Fibroblast of peridontal ligament (primary cell): ENCODE measurements at regions not wholly inside any gene's neighbourhood (a gene's known extent, or its start where the extent isn't known, plus 50 kb on each side); places are given as distances from the start of the nearest gene placed in this dataset.
A peak's percentile ranks its signal among the peaks of the same experiment; 100 is the strongest.
"Not testable (repeated sequence)": the region's sequence is repeated elsewhere in the genome, so short reads cannot be mapped to it uniquely, and the experiment has no call there.

Experiments used
- DNase-seq: peaks from one replicate; pipeline ENCODE4 v3.0.0-alpha.2; 2010; ENCODE audit errors: extremely low read depth

DNA sequence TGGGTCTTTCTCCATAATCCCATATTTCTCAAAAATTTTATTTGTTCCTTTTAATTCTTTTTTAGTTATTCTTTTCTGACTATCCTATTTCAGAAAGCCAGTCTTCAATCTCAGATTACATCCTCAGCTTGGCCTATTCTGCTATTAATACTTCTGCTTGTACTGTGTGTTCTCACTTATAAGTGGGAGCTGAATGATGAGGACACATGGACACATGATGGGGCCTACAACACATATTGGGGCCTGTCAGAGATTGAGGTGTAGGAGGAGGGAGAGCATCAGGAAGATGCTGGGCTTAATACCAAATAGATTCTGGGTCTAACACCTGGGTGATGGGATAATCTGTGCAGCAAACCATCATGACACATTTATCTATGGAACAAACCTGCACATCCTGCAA, 82.3 kb downstream of the MAGEE1 start:
- no peak for DNase-seq

GRCh38 chrX:76517544-76517943, 90.0 kb downstream of the MAGEE1 start:
- no peak for DNase-seq

DNA sequence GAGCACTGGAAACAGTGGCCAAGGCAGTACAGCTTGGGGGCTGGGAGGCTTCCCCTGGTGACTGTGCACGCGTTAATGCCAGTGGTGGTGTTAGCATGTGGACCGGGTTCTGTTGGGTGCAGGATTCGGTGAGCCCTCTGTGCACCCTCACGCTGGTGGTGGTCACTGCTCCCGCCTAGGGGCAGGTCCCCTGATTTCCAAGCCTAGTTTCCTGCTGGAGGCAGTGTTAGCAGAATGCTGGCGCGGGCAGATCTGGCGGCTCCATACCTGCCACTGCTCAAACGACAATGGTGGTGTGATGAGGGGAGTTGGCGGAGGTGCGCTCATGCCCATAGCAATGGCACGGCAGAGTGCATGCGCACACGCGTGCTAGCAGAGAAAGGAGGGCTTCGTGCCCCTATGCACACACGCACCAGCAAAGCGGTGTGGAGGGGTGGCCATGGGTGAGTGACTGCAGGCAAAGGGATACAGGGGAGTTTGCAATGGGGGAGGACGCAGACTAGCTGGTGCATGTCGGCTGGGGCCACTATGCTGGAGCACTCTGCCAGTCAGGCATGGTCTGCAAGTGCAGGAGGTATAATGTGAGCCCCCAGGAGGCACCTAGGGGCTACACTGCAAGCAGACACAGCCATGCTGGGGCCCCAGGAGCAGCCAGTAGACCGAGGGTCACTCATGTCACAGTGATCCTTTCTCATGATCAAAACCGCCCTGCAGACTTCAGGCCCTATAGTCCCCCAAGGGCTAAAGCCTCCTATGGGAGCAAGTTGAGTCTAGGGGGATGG, 93.0 kb downstream of the MAGEE1 start:
- no peak for DNase-seq

GRCh38 chrX:76535675-76536074, 108.2 kb downstream of the MAGEE1 start:
- not testable (repeated sequence) for DNase-seq

GRCh38 chrX:76538860-76539259, 111.3 kb downstream of the MAGEE1 start:
- no peak for DNase-seq

DNA sequence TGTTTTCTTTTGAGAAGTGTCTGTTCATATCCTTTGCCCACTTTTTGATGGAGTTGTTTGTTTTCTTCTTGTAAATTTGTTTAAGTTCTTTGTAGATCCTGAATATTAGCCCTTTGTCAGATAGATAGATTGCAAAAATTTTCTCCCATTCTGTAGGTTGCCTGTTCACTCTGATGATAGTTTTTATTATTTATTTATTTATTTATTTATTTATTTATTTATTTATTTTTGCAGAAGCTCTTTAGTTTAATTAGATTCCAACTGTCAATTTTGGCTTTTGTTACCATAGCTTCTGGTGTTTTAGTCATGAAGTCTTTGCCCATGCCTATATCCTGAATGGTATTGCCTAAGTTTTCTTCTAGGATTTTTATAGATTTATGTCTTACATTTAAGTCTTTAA, 115.9 kb downstream of the MAGEE1 start:
- not testable (repeated sequence) for DNase-seq

- DNase-seq, result no peak
These were observed 122.5 kb downstream of the MAGEE1 start for GRCh38 chrX:76550016-76550415.

- DNase-seq, result no peak
These were observed 127.8 kb downstream of the MAGEE1 start for GRCh38 chrX:76555269-76555668.

DNA sequence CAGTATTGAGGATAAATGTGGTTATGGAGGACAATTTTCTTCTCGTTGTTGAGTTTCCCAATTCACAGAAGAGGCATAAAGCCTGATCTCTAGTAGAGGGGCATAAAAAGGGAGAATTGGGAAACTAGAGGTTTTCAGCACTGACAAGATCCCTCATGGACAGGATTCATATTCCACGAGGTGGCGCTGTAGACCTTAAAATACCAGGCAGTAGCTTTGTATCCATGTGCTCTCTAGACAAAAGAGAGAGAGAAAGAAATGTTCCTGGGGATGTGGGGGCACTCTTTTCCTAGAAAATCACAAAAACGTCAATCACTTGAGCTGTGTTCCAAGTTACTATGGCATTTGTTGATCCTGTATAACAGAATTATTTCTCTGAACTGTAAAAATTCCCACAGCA, 128.3 kb downstream of the MAGEE1 start:
- DNase-seq, result peak; percentile 2

- DNase-seq, result not testable (repeated sequence)
These were observed 137.3 kb downstream of the MAGEE1 start for GRCh38 chrX:76564842-76565241.

DNA sequence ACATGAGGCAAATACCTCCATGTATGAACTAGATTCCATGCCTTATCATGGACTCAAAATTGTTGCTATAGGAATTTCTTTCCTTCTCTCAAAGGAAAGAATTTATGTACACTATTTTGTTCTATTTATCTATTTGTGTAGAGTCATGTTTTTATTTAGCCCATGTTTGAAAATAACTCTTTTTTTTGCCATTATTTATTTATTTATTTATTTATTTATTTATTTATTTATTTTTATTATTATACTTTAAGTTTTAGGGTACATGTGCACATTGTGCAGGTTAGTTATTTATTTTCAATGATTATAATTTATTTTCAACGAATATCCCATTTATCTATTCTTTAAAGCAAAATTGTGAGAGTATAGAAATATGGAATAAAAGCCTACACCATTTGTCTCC, 177.9 kb downstream of the MAGEE1 start:
- DNase-seq, result no peak

GRCh38 chrX:76617020-76617419, 189.5 kb downstream of the MAGEE1 start:
- no peak for DNase-seq

GRCh38 chrX:76643590-76643989, 216.1 kb downstream of the MAGEE1 start:
- DNase-seq, result no peak

GRCh38 chrX:76651369-76651768, 223.9 kb downstream of the MAGEE1 start:
- DNase-seq, result not testable (repeated sequence)

DNA sequence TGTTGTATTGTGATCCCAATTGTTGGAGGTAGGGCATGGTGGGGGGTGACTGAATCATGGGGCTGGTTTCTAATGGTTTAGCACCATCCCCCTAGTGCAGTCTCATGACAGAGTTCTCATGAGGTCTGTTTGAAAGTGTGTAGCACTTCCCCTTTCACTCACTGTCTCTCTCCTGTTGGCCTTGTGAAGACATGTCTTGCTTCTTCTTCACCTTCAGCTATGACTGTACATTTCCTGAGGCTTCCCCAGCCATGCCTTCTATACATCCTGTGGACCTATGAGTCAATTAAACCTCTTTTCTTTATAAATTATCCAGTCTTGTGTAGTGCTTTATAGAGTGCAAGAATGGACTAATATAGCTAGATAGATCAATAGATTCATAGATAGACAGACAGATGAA, 230.0 kb downstream of the MAGEE1 start:
- DNase-seq, result no peak
